GM10266 (cell line): ENCODE measurements at regions not wholly inside any gene's neighbourhood (a gene's known extent, or its start where the extent isn't known, plus 50 kb on each side); places are given as distances from the start of the nearest gene placed in this dataset.

Experiments used
- DNase-seq: peaks from one replicate; pipeline ENCODE4 v3.0.0; 2012; ENCODE audit errors: extremely low spot score
- CTCF ChIP-seq: IDR thresholded peaks from 2 replicates; pipeline ENCODE4 v1.5.1; 2012; ENCODE audit warnings: mild to moderate bottlenecking, low read depth; ENCODE audit not compliant: control insufficient read depth, insufficient read depth; ENCODE audit errors: missing control alignments

- DNase-seq, result no peak
- TF ChIP-seq CTCF, result no peak
Measured at GRCh38 chr5:56449071-56449640, 216.0 kb upstream of the ANKRD55 start.

GRCh38 chr5:56447656-56448055 lies 214.5 kb upstream of the ANKRD55 start:
- no peak for TF ChIP-seq CTCF
- no peak for DNase-seq

GRCh38 chr5:56447232-56447631 lies 214.1 kb upstream of the ANKRD55 start:
- DNase-seq, result no peak
- no peak for TF ChIP-seq CTCF

GRCh38 chr5:56446728-56447127 lies 213.6 kb upstream of the ANKRD55 start:
- no peak for TF ChIP-seq CTCF
- no peak for DNase-seq

GRCh38 chr5:56443826-56444225 lies 210.7 kb upstream of the ANKRD55 start:
- no peak for DNase-seq
- no peak for TF ChIP-seq CTCF

- TF ChIP-seq CTCF, result no peak
- no peak for DNase-seq
Measured at GRCh38 chr5:56440871-56441740, 208.0 kb upstream of the ANKRD55 start.

- DNase-seq, result no peak
- TF ChIP-seq CTCF, result no peak
Measured at GRCh38 chr5:56434986-56435385, 201.9 kb upstream of the ANKRD55 start.
